ENCODE measurements at regions not wholly inside any gene's neighbourhood (a gene's known extent, or its start where the extent isn't known, plus 50 kb on each side); places are given as distances from the start of the nearest gene placed in this dataset.
"Not testable (repeated sequence)": the region's sequence is repeated elsewhere in the genome, so short reads cannot be mapped to it uniquely, and the experiment has no call there.

DNA sequence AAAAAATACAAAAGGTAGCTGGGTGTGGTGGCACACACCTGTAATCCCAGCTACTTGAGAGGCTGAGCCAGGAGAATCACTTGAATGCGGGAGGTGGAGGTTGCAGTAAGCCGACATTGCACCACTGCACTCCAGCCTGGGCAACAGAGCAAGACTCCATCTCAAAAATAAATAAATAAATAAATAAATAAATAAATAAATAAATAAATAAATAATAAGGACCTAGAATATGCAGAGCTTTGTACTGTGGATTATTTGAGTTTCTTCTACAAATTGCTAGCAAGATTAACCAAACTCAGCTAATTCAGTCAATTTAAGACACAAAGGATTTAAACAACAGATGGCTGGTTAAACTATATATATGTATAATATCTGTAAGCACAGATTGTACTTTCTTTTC lies 322.5 kb upstream of the ARPP21 start:
- TF ChIP-seq SMC3 (conservative IDR thresholded peaks at IDR 0.05; ENCODE audit: poor library complexity); POLR2AphosphoS5 (IDR thresholded peaks at IDR 0.05); RAD21 (conservative IDR thresholded peaks at IDR 0.05): not testable (repeated sequence)
- TF ChIP-seq, protein P1, sequence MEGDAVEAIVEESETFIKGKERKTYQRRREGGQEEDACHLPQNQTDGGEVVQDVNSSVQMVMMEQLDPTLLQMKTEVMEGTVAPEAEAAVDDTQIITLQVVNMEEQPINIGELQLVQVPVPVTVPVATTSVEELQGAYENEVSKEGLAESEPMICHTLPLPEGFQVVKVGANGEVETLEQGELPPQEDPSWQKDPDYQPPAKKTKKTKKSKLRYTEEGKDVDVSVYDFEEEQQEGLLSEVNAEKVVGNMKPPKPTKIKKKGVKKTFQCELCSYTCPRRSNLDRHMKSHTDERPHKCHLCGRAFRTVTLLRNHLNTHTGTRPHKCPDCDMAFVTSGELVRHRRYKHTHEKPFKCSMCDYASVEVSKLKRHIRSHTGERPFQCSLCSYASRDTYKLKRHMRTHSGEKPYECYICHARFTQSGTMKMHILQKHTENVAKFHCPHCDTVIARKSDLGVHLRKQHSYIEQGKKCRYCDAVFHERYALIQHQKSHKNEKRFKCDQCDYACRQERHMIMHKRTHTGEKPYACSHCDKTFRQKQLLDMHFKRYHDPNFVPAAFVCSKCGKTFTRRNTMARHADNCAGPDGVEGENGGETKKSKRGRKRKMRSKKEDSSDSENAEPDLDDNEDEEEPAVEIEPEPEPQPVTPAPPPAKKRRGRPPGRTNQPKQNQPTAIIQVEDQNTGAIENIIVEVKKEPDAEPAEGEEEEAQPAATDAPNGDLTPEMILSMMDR (IDR thresholded peaks at IDR 0.05; ENCODE audit: poor library complexity, severe bottlenecking): not testable (repeated sequence)

Data from neural cell (in vitro differentiated cells).